NCI-H345 treated with DMSO at 0.1 percent for 48 hours (cell line): ENCODE measurements at regions not wholly inside any gene's neighbourhood (a gene's known extent, or its start where the extent isn't known, plus 50 kb on each side); places are given as distances from the start of the nearest gene placed in this dataset.
"Not testable (repeated sequence)": the region's sequence is repeated elsewhere in the genome, so short reads cannot be mapped to it uniquely, and the experiment has no call there.

Experiments
- DNase-seq: peaks from one replicate; lab custom pipeline; 2025; ENCODE audit not compliant: unreplicated experiment; lab: John Stamatoyannopoulos, UW

GRCh38 chr14:83842547-83842946 is 1687.4 kb upstream of the FLRT2 start:
- DNase-seq: peak; percentile 21

GRCh38 chr14:83847102-83847501 is 1682.8 kb upstream of the FLRT2 start:
- no peak for DNase-seq

GRCh38 chr14:83850092-83850491 is 1679.9 kb upstream of the FLRT2 start:
- no peak for DNase-seq

GRCh38 chr14:83856334-83856733 is 1673.6 kb upstream of the FLRT2 start:
- DNase-seq: no peak

DNA sequence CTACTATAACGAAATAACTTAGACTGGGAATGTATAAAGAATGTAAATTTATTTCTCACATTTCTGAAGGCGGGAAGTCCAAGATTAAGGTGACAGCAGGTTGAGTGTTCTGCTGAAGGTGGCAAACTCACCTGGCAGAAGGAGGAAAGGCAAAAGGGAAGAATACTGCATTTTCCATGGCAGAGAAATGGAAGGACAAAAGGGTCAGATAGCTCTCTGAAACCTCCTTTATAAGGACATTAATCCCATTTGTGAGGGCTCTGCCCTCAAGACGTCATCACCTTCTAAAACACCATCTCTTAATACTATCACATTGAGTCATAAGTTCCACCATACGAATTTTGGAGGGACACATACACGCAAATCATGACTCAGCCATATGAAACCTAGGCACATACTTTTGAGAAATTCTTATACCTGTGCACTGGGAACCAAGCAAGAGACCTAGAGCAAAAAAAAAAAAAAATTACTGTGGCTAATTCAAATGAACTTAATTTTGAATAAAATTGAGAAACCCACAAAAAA is 1669.3 kb upstream of the FLRT2 start:
- DNase-seq: no peak

- no peak for DNase-seq
Observed at GRCh38 chr14:83863042-83863774, 1666.7 kb upstream of the FLRT2 start.

GRCh38 chr14:83864106-83864505 is 1665.8 kb upstream of the FLRT2 start:
- no peak for DNase-seq

DNA sequence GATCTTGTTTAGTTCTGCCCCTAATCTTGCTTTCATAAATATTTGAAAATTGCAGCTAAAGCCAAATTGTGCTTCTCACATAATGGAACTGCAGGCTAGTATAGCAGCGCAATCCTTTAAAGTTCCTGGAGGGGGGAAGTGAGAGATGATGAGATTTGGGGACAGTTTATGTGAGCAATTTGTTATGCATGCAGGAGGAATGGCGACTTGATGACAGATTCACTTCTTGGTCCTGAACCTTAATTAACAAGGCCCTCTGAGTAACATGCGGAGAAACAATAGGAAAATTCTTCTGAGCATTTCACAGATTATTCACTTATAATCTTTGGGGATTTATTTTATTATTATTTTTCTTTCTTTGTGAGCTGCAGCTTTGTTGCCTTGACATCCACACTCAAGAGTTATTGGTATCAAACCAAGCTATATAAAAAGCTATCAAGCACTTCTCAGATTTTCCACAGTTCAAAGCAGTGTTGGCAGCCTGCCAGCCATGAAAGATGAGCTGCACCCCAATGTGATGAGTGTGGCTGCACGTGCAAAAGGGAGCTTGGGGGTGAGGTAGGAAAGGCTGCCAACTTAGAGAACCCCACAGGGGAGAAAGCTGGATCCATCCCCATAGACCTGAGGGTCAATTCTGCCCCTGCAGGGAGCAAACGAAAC is 1662.2 kb upstream of the FLRT2 start:
- no peak for DNase-seq

GRCh38 chr14:83870546-83871270 is 1659.2 kb upstream of the FLRT2 start:
- no peak for DNase-seq

DNA sequence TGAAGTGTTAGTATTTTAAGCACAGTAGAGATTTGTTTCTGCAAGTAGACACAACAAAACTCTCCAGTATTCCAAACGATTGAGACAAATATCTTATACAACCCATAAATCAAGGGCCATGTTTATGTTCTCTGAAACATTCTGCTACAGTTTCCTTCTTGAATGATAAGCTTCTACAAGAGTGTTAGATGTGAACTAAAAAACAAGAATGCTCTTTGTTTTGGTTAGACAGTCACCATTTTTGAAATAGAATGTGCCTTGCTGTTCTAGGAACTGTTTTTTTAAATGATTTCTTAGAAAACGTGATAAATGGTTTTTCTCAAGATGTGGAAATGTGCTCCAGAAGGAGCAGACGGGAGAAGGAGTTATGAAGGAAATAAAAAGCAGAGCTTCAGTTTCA is 1656.3 kb upstream of the FLRT2 start:
- DNase-seq: no peak

- no peak for DNase-seq
Observed at GRCh38 chr14:83874662-83875061, 1655.3 kb upstream of the FLRT2 start.

- DNase-seq: no peak
Observed at GRCh38 chr14:83883732-83884131, 1646.2 kb upstream of the FLRT2 start.

- DNase-seq: no peak
Observed at GRCh38 chr14:83885837-83886293, 1644.1 kb upstream of the FLRT2 start.

DNA sequence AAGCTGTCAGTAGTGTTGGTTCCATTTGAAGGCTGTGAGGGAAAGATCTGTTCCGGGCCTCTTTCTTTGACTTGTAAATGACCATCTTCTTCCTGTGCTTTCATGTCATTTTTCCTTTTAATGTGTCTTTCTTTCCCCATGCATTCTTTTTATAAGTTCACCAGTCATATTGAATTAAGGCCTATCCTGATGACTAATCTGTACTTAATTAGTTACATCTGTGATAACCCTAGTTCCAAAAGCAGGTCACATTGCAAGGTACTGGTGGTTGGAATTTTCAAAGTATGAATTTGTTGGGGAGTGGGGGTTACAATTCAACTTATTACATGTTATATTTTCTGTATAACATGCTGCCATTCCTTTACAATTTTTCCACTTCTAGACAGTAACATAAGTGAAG is 1642.1 kb upstream of the FLRT2 start:
- no peak for DNase-seq

DNA sequence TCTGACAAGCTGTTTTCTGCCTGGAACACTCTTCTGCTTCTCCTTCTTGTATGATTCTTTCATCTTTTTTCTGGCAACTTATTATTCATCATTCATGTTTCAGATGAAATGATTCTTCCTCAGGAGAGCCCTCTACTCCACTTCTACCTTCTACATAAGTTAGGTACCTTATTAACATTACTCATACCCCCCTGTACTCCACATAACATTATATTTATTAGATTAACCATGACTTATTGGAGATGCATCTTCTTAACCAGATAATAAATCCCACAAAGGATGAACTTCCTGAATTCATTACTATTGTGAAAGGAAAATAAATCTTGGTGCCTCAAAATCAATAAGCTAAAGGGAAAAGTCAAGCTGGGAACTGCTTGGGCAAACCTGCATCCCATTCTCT is 1636.5 kb upstream of the FLRT2 start:
- no peak for DNase-seq

GRCh38 chr14:83894568-83894967 is 1635.4 kb upstream of the FLRT2 start:
- DNase-seq: no peak

GRCh38 chr14:83898558-83898957 is 1631.4 kb upstream of the FLRT2 start:
- not testable (repeated sequence) for DNase-seq

- no peak for DNase-seq
Observed at GRCh38 chr14:83899706-83900105, 1630.2 kb upstream of the FLRT2 start.

DNA sequence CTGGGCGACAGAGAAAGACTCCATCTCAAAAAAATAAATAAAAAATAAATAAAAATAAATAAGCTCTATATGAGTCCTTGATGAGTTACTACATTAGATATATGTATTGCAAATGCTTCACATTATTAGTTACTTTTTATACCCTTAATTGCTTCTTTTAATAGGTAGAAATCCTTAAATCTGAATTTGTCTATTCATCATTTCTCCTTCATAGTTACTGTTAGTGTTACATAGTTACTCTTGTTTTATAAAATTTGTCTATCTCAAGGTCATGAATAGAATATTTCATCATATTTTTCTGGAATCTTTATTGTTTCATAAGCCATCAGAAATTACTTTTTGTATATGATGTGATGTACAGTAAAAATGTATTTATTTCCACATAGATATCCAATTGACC is 1624.8 kb upstream of the FLRT2 start:
- no peak for DNase-seq

DNA sequence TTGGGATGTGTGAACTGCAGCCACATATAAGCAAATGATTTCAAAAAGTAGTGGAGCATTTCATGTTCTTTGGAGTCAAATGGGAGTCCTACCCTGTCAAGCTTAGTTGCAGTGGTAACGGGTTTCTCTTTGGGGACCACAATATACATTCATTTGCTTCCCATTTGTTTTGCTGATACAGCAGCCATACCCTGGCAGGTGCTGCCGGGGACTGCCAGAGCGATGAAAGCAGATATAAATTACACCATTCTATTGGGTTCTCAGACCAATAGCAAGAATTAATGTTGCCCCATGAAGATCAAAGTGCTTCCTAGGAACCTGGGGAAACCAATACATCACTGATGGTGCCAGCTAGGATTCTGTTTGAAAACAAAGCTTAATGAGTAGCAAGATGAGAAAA is 1621.5 kb upstream of the FLRT2 start:
- no peak for DNase-seq

- DNase-seq: no peak
Observed at GRCh38 chr14:83909507-83909906, 1620.4 kb upstream of the FLRT2 start.
